ENCODE measurements at regions not wholly inside any gene's neighbourhood (a gene's known extent, or its start where the extent isn't known, plus 50 kb on each side); places are given as distances from the start of the nearest gene placed in this dataset.

DNA sequence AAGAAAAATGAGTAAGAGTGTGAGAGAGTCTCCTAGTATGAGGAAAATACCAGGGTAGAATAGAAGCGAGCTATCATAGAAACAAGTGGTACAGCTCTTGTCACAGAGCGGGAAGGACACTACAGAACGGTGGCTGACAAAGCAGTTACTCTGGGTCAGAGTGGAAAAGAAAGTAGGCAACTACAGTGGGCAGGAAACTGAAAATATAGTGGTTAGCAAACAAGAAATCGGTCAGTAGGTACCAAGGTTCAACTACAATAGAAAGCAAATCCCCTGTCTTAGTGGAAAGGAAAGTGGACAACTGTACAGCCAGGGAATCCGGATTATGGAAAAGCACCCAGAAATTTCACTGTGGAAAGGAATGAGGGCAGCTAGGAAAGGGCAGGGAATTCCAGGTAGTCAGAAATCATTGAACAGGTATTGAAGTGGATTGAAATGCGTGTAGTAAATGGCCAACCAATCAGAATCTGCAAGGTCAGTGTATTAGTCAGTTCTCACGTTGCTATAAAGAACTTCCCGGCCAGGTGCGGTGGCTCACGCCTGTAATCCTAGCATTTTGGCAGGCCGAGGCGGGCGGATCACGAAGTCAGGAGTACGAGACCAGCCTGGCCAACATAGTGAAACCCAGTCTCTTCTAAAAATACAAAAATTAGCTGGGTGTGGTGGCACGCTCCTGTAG, 219.6 kb upstream of the DIAPH2 start:
- TF ChIP-seq, protein P1, sequence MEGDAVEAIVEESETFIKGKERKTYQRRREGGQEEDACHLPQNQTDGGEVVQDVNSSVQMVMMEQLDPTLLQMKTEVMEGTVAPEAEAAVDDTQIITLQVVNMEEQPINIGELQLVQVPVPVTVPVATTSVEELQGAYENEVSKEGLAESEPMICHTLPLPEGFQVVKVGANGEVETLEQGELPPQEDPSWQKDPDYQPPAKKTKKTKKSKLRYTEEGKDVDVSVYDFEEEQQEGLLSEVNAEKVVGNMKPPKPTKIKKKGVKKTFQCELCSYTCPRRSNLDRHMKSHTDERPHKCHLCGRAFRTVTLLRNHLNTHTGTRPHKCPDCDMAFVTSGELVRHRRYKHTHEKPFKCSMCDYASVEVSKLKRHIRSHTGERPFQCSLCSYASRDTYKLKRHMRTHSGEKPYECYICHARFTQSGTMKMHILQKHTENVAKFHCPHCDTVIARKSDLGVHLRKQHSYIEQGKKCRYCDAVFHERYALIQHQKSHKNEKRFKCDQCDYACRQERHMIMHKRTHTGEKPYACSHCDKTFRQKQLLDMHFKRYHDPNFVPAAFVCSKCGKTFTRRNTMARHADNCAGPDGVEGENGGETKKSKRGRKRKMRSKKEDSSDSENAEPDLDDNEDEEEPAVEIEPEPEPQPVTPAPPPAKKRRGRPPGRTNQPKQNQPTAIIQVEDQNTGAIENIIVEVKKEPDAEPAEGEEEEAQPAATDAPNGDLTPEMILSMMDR (IDR thresholded peaks at IDR 0.05), result no peak
- no peak for TF ChIP-seq EP300 (IDR thresholded peaks at IDR 0.05)

Data from esophagus muscularis mucosa (tissue), 3 donors.